Breast epithelium (tissue), 3 donors: ENCODE measurements at regions not wholly inside any gene's neighbourhood (a gene's known extent, or its start where the extent isn't known, plus 50 kb on each side); places are given as distances from the start of the nearest gene placed in this dataset.

ENCODE experiments used
- POLR2A ChIP-seq: fragments of 450-650 bp; IDR thresholded peaks from one replicate; pipeline ENCODE4 v1.6.1; 2016; ENCODE audit warnings: antibody characterized with exemption, mild to moderate bottlenecking, moderate library complexity
- POLR2AphosphoS5 ChIP-seq, 3 donors: sonication (generic); formaldehyde crosslinking; IDR thresholded peaks; one replicate each; pipeline ENCODE4 v1.6.1; 2017; ENCODE audit warnings: antibody characterized with exemption in 3 of 3
- TF ChIP-seq, protein P1 (sequence below), 3 donors: fragments of 450-650 bp; IDR thresholded peaks; one replicate each; pipeline ENCODE4 v1.5.1; 2016 to 2017; ENCODE audit warnings: antibody characterized with exemption in 3 of 3, mild to moderate bottlenecking in 3 of 3, moderate library complexity in 3 of 3

DNA sequence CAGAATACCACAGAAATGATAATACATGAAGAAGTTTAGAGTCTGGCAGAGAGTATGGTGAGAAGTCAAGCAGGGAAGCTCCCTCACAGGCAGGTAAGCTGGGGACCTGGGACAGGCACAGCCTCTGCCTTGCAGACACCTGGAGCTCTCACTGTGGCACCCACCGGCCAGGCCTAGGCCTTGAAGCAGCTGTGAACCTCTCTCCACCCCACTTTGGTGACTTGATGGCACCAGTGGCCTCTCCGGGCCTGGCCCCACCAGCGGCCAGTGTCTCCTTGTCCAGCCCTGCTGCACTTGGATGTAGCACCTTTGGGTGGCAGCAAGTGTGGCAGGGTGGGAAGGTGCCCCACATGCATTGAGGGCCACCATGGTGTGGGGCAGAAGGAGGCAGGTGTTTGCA, 330.5 kb downstream of the NPR3 start:
- TF ChIP-seq, protein P1, sequence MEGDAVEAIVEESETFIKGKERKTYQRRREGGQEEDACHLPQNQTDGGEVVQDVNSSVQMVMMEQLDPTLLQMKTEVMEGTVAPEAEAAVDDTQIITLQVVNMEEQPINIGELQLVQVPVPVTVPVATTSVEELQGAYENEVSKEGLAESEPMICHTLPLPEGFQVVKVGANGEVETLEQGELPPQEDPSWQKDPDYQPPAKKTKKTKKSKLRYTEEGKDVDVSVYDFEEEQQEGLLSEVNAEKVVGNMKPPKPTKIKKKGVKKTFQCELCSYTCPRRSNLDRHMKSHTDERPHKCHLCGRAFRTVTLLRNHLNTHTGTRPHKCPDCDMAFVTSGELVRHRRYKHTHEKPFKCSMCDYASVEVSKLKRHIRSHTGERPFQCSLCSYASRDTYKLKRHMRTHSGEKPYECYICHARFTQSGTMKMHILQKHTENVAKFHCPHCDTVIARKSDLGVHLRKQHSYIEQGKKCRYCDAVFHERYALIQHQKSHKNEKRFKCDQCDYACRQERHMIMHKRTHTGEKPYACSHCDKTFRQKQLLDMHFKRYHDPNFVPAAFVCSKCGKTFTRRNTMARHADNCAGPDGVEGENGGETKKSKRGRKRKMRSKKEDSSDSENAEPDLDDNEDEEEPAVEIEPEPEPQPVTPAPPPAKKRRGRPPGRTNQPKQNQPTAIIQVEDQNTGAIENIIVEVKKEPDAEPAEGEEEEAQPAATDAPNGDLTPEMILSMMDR (IDR thresholded peaks at IDR 0.05) = no peak
- TF ChIP-seq POLR2A (no peak), POLR2AphosphoS5 (IDR thresholded peaks at IDR 0.05) (no peak)
